BJ (cell line): ENCODE measurements at regions not wholly inside any gene's neighbourhood (a gene's known extent, or its start where the extent isn't known, plus 50 kb on each side); places are given as distances from the start of the nearest gene placed in this dataset.

Experiments
- CTCF ChIA-PET: fragments of 350-600 bp; formaldehyde crosslinking; extraction: SDS; loops from one replicate; lab custom pipeline; 2021; ENCODE audit warnings: antibody characterized with exemption, inconsistent platforms; lab: Yijun Ruan, JAX
- POLR2A ChIA-PET: fragments of 300-600 bp; sonication (Branson Sonifier 250); formaldehyde crosslinking; extraction: SDS; loops from one replicate; lab custom pipeline; 2021; ENCODE audit warnings: antibody characterized with exemption; lab: Charles Lee
- DNase-seq: peaks from one replicate; pipeline ENCODE4 v3.0.0-alpha.2; 2011; ENCODE audit warnings: low read depth
- H3K27me3 ChIP-seq: 2 replicates; pipeline ENCODE4 v1.6.0; 2011; ENCODE audit warnings: low read length; ENCODE audit not compliant: control insufficient read depth, insufficient read depth
- H3K36me3 ChIP-seq: 2 replicates; pipeline ENCODE4 v1.5.1; 2011; ENCODE audit warnings: low read length; ENCODE audit not compliant: control insufficient read depth, insufficient read depth
- H3K4me3 ChIP-seq: 2 replicates; pipeline ENCODE4 v1.5.1; 2011; ENCODE audit warnings: low read depth, mild to moderate bottlenecking, control low read depth, low read length
- CTCF ChIP-seq: IDR thresholded peaks from 2 replicates; pipeline ENCODE4 v1.5.1; 2011; ENCODE audit warnings: low read depth, mild to moderate bottlenecking, control low read depth, inconsistent platforms, low read length, moderate library complexity; ENCODE audit not compliant: insufficient read depth

- ChIA-PET CTCF (no interaction called here), POLR2A (interaction anchor here (0.6 kb wide), 1 partner anchor 18 kb away, joined by 3 read pairs; no protein-coding TSS in a partner anchor)
- DNase-seq, result no peak
- H3K27me3 ChIP-seq, result no peaks in the 10 kb centered on the region
- no peak for TF ChIP-seq CTCF
- H3K36me3 ChIP-seq, result no peaks in the 10 kb centered on the region
- no peak overlapping the region for H3K4me3 ChIP-seq
Measured at GRCh38 chr1:218735436-218736032, 390.4 kb downstream of the TGFB2 start.

- no peak for TF ChIP-seq CTCF
- POLR2A ChIA-PET, result no interaction called here
- no peak for DNase-seq
- CTCF ChIA-PET, result no interaction called here
- no peak overlapping the region for H3K4me3 ChIP-seq
- H3K36me3 ChIP-seq, result no peaks in the 10 kb centered on the region
- H3K27me3 ChIP-seq, result no peaks in the 10 kb centered on the region
Measured at GRCh38 chr1:218739426-218739825, 394.3 kb downstream of the TGFB2 start.

GRCh38 chr1:218741852-218742251 is 396.7 kb downstream of the TGFB2 start:
- DNase-seq, result no peak
- POLR2A ChIA-PET, result no interaction called here
- Histone ChIP-seq H3K27me3 (no peaks in the 10 kb centered on the region), H3K36me3 (no peaks in the 10 kb centered on the region), H3K4me3 (no peak overlapping the region)
- CTCF ChIA-PET, result no interaction called here
- TF ChIP-seq CTCF, result no peak

- no peaks in the 10 kb centered on the region for H3K27me3 ChIP-seq
- no peak for TF ChIP-seq CTCF
- CTCF ChIA-PET, result no interaction called here
- no peak overlapping the region for H3K4me3 ChIP-seq
- H3K36me3 ChIP-seq, result no peaks in the 10 kb centered on the region
- no peak for DNase-seq
- POLR2A ChIA-PET, result no interaction called here
Measured at GRCh38 chr1:218742467-218743262, 397.5 kb downstream of the TGFB2 start.

- no peaks in the 10 kb centered on the region for H3K27me3 ChIP-seq
- DNase-seq, result no peak
- ChIA-PET POLR2A (no interaction called here), CTCF (no interaction called here)
- TF ChIP-seq CTCF, result no peak
- H3K4me3 ChIP-seq, result no peak overlapping the region
- no peaks in the 10 kb centered on the region for H3K36me3 ChIP-seq
Measured at GRCh38 chr1:218743861-218744505, 398.8 kb downstream of the TGFB2 start.
